ENCODE measurements at regions not wholly inside any gene's neighbourhood (a gene's known extent, or its start where the extent isn't known, plus 50 kb on each side); places are given as distances from the start of the nearest gene placed in this dataset.
"Not testable (repeated sequence)": the region's sequence is repeated elsewhere in the genome, so short reads cannot be mapped to it uniquely, and the experiment has no call there.

DNA sequence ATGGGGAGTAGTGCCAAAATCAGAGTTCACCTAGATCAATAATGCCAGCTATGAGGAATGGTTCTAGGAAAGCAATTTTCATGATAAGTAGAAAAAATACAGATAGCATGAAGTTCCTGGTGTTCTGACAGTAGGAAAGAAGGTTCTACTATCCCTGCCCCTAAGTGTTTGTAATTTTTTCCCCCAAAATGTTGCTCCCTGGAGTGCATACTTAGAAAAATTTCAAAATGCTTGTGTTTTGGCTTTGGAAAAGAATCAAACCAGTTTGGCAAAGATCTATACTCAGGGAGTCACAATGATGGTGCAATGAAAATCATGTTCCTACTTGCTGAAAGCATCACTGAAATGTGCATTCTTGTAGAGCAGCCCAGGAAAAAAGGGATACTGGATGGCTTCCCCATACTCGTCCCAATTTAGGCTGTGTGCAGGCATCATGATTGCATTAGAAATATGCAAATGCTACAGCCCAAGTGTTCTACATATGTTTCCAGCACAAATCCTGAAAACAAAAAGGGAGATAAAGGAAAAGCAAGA is 74.7 kb downstream of the LPAR4 start:
- no peak for DNase-seq (ENCODE audit: low read depth)

DNA sequence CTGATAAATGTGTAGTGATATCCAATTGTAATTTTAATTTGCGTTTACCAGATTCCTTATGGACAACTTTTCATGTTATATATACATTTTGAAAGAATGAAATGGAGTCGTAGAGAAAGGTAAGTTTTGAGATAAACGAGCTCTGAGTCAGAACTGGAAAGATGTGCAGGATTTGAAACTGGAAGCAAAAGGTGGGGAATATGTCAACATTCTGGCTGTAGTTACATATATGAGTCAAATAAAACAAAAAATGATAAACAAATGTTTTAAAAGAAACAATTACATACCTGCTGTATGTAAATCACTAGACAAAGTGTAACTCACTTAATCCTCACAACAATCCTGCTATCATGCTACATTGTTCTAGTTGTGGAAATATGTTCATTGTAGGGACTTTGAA is 84.0 kb downstream of the LPAR4 start:
- no peak for DNase-seq (ENCODE audit: low read depth)

DNA sequence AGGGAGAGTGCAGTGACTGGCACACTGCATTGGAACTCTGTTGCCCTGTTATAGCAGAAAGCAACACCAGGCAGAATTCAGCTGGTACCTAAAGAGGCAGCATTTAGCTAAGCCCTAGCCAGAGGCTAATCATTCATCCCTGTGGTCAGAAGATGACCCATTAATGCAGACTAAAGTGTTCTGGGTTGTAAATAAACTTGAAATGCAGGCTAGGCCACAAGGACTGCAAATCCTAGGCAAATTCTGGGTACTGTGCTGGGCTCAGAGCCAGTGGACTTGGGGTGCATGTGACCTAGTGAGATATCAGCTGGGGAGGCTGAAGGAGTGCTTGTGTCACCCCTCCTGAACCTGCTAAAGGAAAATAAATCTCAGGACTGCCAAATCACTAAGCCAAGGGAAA is 91.2 kb downstream of the LPAR4 start:
- DNase-seq (ENCODE audit: low read depth): no peak

DNA sequence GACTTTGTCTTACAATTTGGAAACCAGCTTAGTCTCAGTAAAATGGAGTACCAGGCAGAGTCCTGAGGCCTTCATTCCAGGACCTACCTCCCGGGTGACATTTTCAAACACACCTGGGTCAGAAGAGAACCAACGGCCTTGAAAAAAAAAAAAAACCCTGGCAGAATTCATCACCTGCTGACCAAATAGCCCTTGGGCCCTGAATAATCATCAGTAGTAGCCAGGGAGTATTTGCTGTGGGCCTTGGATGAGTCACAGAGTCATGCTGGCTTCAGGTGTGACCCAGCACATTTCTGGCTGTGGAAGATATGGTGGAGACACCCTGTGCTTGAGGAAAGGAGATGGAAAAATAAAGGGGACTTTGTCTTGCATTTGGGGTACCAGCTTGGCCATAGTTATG is 92.2 kb downstream of the LPAR4 start:
- DNase-seq (ENCODE audit: low read depth): no peak

DNA sequence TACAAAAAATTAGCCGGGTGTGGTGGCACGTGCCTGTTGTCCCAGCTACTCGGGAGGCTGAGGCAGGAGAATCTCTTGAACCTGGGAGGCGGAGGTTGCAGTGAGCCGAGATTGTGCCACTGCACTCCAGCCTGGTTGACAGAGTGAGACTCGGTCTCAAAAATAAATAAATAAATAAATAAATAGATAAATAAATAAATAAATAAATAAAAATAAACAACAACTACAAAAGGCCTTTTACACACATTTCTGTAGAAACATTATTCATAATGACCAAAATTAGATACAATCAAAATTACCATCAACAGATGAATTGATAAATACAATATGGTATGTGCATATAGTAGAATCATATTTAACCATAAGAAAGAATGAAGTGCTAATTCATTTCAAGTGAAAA is 96.7 kb downstream of the LPAR4 start:
- not testable (repeated sequence) for DNase-seq (ENCODE audit: low read depth)

DNA sequence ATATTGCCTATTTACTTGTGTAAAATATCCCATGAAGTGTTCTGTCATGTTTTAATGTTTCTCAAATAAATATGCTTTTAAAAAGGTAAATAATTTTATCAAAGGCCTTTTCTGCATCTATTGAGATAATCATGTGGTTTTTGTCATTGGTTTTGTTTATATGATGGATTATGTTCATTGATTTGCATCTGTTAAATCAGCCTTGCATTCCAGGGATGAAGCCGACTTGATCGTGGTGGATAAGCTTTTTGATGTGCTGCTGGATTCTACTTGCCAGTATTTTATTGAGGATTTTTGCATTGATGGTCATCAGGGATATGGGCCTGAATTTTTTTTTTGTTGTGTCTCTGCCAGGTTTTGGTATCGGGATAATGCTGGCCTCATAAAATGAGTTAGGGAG is 63.9 kb upstream of the P2RY10 start:
- DNase-seq (ENCODE audit: low read depth): not testable (repeated sequence)

DNA sequence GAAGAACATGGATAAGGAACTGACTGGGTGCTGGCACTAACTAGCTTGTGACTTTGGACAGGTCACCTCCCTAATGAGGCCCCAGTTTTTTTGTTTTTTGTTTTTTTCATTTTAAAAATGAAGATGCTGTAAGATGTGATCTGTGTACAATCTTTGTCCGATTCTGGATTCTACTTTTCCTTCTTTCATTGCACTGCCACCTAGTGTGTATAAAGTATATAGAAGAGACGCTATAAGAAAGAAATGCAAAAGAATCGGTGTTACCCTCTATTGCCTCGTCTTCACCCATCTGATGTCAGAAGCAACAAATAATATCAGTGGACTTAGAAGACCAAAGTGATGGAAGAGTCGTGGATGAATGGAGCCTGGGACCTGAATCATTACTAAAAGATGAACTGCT is 58.6 kb upstream of the P2RY10 start:
- DNase-seq (ENCODE audit: low read depth): peak; percentile 4
